GM19455 (cell line): ENCODE measurements at regions not wholly inside any gene's neighbourhood (a gene's known extent, or its start where the extent isn't known, plus 50 kb on each side); places are given as distances from the start of the nearest gene placed in this dataset.
"Not testable (repeated sequence)": the region's sequence is repeated elsewhere in the genome, so short reads cannot be mapped to it uniquely, and the experiment has no call there.

Source experiments
- ATAC-seq: cut with Tn5 transposase; IDR thresholded peaks from one replicate; pipeline ENCODE4 v1.9.1; 2021; ENCODE audit not compliant: unreplicated experiment

- no peak for ATAC-seq
Observed at GRCh38 chrX:40253771-40254170, 156.0 kb upstream of the BCOR start.

- no peak for ATAC-seq
Observed at GRCh38 chrX:40249582-40249981, 151.8 kb upstream of the BCOR start.

- no peak for ATAC-seq
Observed at GRCh38 chrX:40248822-40249221, 151.1 kb upstream of the BCOR start.

GRCh38 chrX:40247848-40248622 lies 150.3 kb upstream of the BCOR start:
- ATAC-seq, result no peak

- no peak for ATAC-seq
Observed at GRCh38 chrX:40247382-40247781, 149.6 kb upstream of the BCOR start.

GRCh38 chrX:40245488-40246071 lies 147.8 kb upstream of the BCOR start:
- ATAC-seq, result no peak

GRCh38 chrX:40244980-40245379 lies 147.2 kb upstream of the BCOR start:
- ATAC-seq, result no peak

- ATAC-seq, result no peak
Observed at GRCh38 chrX:40243755-40244515, 146.2 kb upstream of the BCOR start.

- no peak for ATAC-seq
Observed at GRCh38 chrX:40240844-40241243, 143.1 kb upstream of the BCOR start.

- no peak for ATAC-seq
Observed at GRCh38 chrX:40237731-40238178, 140.0 kb upstream of the BCOR start.

- ATAC-seq, result no peak
Observed at GRCh38 chrX:40230646-40231045, 132.9 kb upstream of the BCOR start.

GRCh38 chrX:40227125-40227524 lies 129.4 kb upstream of the BCOR start:
- ATAC-seq, result no peak

- ATAC-seq, result no peak
Observed at GRCh38 chrX:40224658-40225057, 126.9 kb upstream of the BCOR start.

GRCh38 chrX:40222612-40223011 lies 124.9 kb upstream of the BCOR start:
- ATAC-seq, result not testable (repeated sequence)

- ATAC-seq, result no peak
Observed at GRCh38 chrX:40213092-40213491, 115.3 kb upstream of the BCOR start.

- no peak for ATAC-seq
Observed at GRCh38 chrX:40209951-40210617, 112.3 kb upstream of the BCOR start.

GRCh38 chrX:40207626-40208025 lies 109.9 kb upstream of the BCOR start:
- ATAC-seq, result no peak

GRCh38 chrX:40205471-40205870 lies 107.7 kb upstream of the BCOR start:
- ATAC-seq, result no peak

- ATAC-seq, result no peak
Observed at GRCh38 chrX:40202456-40202855, 104.7 kb upstream of the BCOR start.

GRCh38 chrX:40201329-40201885 lies 103.6 kb upstream of the BCOR start:
- ATAC-seq, result peak; percentile 82

GRCh38 chrX:40199704-40200103 lies 101.9 kb upstream of the BCOR start:
- ATAC-seq, result no peak
